Smooth muscle cell (in vitro differentiated cells): ENCODE measurements at regions not wholly inside any gene's neighbourhood (a gene's known extent, or its start where the extent isn't known, plus 50 kb on each side); places are given as distances from the start of the nearest gene placed in this dataset.
A peak's percentile ranks its signal among the peaks of the same experiment; 100 is the strongest.

Source experiments
- DNase-seq: peaks from one replicate; lab custom pipeline; 2025; ENCODE audit not compliant: unreplicated experiment; lab: John Stamatoyannopoulos, UW
- H2AFZ ChIP-seq: fragments of 200-600 bp; sonication (generic); 2 replicates; pipeline ENCODE4 v1.6.0; 2016; ENCODE audit warnings: antibody characterized with exemption, low read depth, mild to moderate bottlenecking
- H3F3A ChIP-seq: fragments of 200-600 bp; sonication (generic); 2 replicates; pipeline ENCODE4 v1.6.0; 2017; ENCODE audit warnings: antibody characterized with exemption, low read depth
- H3K27ac ChIP-seq: fragments of 200-600 bp; sonication (generic); 2 replicates; pipeline ENCODE4 v1.5.1; 2016; ENCODE audit warnings: low read depth, mild to moderate bottlenecking
- H3K27me3 ChIP-seq: fragments of 200-600 bp; sonication (generic); 2 replicates; pipeline ENCODE4 v1.6.1; 2016; ENCODE audit warnings: low read depth, mild to moderate bottlenecking
- H3K36me3 ChIP-seq: fragments of 200-600 bp; sonication (generic); 2 replicates; pipeline ENCODE4 v1.5.1; 2016; ENCODE audit warnings: low read depth
- H3K4me1 ChIP-seq: fragments of 200-600 bp; sonication (generic); 2 replicates; pipeline ENCODE4 v1.5.1; 2016; ENCODE audit warnings: low read depth
- H3K4me2 ChIP-seq: fragments of 200-600 bp; sonication (generic); 2 replicates; pipeline ENCODE4 v1.6.0; 2016; ENCODE audit warnings: mild to moderate bottlenecking
- H3K4me3 ChIP-seq: fragments of 200-600 bp; sonication (generic); 2 replicates; pipeline ENCODE4 v1.5.1; 2016; ENCODE audit warnings: mild to moderate bottlenecking
- H3K79me2 ChIP-seq: fragments of 200-600 bp; sonication (generic); 2 replicates; pipeline ENCODE4 v1.6.0; 2016; ENCODE audit warnings: low read depth, mild to moderate bottlenecking
- H3K9ac ChIP-seq: fragments of 200-600 bp; sonication (generic); 2 replicates; pipeline ENCODE4 v1.6.0; 2016; ENCODE audit warnings: low read depth
- H3K9me3 ChIP-seq: fragments of 200-600 bp; sonication (generic); replicated peaks from 2 replicates; pipeline ENCODE4 v1.5.1; 2016; ENCODE audit warnings: low read depth
- H4K20me1 ChIP-seq: fragments of 200-600 bp; sonication (generic); 2 replicates; pipeline ENCODE4 v1.6.0; 2016; ENCODE audit warnings: low read depth
- WGBS: methylation state at CpG from one replicate; pipeline ENCODE4 v1.1.7; 2016; ENCODE audit warnings: low lambda C conversion rate; 5-methylcytosine and 5-hydroxymethylcytosine counted together
- TF ChIP-seq, protein P1 (sequence below): fragments of 200-600 bp; sonication (generic); IDR thresholded peaks from 2 replicates; pipeline ENCODE4 v1.5.1; 2017; ENCODE audit warnings: borderline replicate concordance, mild to moderate bottlenecking, antibody characterized with exemption; ENCODE audit not compliant: insufficient read depth, poor library complexity, severe bottlenecking

DNA sequence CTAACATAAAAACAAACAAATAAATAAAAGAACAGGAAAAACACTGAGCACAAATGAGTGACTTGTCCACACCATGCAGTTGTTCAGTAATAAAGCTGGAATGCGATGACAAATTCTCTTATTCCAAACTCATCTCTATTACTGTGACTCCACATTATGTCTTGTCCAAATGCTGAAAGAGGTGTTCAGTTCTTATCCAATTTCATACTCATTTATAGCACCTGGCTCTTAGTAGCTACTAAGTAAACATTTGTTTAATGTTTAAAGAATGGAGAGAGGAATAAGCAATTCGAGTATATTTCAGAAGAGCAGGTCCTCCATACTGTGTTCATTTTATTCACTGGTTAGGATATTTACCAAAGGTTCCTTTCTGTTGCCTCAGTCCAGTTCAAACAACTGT lies 439.0 kb upstream of the JAG1 start:
- H3K27ac ChIP-seq: no peak overlapping the region
- no peaks in the 10 kb centered on the region for H3K79me2 ChIP-seq
- no peaks in the 10 kb centered on the region for H3K9me3 ChIP-seq
- TF ChIP-seq, protein P1, sequence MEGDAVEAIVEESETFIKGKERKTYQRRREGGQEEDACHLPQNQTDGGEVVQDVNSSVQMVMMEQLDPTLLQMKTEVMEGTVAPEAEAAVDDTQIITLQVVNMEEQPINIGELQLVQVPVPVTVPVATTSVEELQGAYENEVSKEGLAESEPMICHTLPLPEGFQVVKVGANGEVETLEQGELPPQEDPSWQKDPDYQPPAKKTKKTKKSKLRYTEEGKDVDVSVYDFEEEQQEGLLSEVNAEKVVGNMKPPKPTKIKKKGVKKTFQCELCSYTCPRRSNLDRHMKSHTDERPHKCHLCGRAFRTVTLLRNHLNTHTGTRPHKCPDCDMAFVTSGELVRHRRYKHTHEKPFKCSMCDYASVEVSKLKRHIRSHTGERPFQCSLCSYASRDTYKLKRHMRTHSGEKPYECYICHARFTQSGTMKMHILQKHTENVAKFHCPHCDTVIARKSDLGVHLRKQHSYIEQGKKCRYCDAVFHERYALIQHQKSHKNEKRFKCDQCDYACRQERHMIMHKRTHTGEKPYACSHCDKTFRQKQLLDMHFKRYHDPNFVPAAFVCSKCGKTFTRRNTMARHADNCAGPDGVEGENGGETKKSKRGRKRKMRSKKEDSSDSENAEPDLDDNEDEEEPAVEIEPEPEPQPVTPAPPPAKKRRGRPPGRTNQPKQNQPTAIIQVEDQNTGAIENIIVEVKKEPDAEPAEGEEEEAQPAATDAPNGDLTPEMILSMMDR: no peak
- H3K4me1 ChIP-seq: peaks cover 2% of the 10 kb centered on the region
- H3K36me3 ChIP-seq: no peaks in the 10 kb centered on the region
- H3K9ac ChIP-seq: no peak overlapping the region
- no peak overlapping the region for H3K4me3 ChIP-seq
- no peaks in the 10 kb centered on the region for H4K20me1 ChIP-seq
- WGBS: 91% methylated on average over 2 of the region's 2 CpGs
- no peaks in the 10 kb centered on the region for H3K27me3 ChIP-seq
- no peak overlapping the region for H2AFZ ChIP-seq
- H3K4me2 ChIP-seq: no peak overlapping the region
- no peaks in the 10 kb centered on the region for H3F3A ChIP-seq
- DNase-seq: no peak

DNA sequence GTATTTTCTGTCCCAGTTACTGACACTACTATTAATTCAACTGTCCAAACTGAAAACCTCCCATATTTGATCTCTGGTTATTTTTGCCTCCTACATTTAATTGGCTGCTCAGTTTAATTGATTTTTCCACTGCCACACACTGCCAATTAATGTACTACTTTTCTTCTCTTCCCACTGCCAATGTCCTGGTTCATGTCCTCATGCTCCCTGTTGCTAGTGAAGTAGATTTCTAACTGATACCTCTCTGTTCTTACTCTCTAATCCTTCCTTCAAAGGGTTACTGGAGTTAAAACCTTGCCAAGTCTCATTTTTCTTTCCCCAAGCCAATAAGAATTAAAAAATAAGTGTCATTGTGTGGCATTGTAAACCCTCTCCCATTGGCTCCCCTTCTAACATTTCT lies 440.6 kb upstream of the JAG1 start:
- H2AFZ ChIP-seq: no peak overlapping the region
- H3K27me3 ChIP-seq: no peaks in the 10 kb centered on the region
- no peak overlapping the region for H3K9ac ChIP-seq
- H4K20me1 ChIP-seq: no peaks in the 10 kb centered on the region
- no peak overlapping the region for H3K27ac ChIP-seq
- H3K79me2 ChIP-seq: no peaks in the 10 kb centered on the region
- no peaks in the 10 kb centered on the region for H3K9me3 ChIP-seq
- no peak for DNase-seq
- H3F3A ChIP-seq: no peaks in the 10 kb centered on the region
- no peaks in the 10 kb centered on the region for H3K4me1 ChIP-seq
- no peak overlapping the region for H3K4me3 ChIP-seq
- no peak overlapping the region for H3K4me2 ChIP-seq
- TF ChIP-seq, protein P1: no peak
- H3K36me3 ChIP-seq: no peaks in the 10 kb centered on the region

DNA sequence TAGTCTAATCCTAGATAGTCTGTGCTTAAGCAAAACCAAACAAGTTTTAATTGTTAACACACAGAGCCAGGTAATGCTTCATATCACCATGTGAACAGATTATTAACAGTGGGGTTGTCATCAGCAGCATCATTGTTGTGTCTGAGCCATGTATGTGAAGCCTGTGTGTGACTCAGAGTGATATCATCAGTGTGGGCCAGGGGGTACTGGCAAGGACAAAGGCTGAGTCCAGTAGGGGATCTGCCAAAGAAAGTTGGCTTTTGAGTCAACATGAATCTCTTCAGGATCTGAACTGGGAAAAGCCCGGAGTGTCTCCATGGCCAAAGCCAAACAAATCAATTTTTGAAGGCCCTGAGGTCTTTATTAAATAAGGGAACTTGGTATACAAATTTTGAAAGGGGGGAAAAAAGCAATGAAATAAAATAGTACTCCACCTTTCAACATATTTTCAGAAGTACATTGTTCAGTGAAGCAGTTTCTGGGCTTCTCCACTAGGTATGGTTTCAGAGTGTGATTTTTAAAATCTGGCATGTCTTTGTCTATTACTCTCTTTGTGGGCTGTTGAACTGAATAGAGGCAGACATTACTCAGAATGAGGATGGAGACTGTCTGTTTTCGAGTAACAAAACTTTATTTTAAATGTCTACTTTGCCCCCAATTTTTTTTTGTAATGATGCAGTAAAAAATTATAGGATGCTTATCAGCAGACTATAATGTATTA lies 444.2 kb upstream of the JAG1 start:
- no peaks in the 10 kb centered on the region for H3K9me3 ChIP-seq
- DNase-seq: no peak
- H3K27ac ChIP-seq: peak overlapping the region; percentile 69
- H3K4me3 ChIP-seq: no peak overlapping the region
- no peaks in the 10 kb centered on the region for H3K27me3 ChIP-seq
- TF ChIP-seq, protein P1: no peak
- WGBS: 72% methylated on average over 2 of the region's 2 CpGs
- no peaks in the 10 kb centered on the region for H4K20me1 ChIP-seq
- no peak overlapping the region for H2AFZ ChIP-seq
- no peaks in the 10 kb centered on the region for H3K4me1 ChIP-seq
- peak overlapping the region; percentile 36 for H3K9ac ChIP-seq
- no peaks in the 10 kb centered on the region for H3K79me2 ChIP-seq
- H3F3A ChIP-seq: no peaks in the 10 kb centered on the region
- no peak overlapping the region for H3K4me2 ChIP-seq
- no peaks in the 10 kb centered on the region for H3K36me3 ChIP-seq

DNA sequence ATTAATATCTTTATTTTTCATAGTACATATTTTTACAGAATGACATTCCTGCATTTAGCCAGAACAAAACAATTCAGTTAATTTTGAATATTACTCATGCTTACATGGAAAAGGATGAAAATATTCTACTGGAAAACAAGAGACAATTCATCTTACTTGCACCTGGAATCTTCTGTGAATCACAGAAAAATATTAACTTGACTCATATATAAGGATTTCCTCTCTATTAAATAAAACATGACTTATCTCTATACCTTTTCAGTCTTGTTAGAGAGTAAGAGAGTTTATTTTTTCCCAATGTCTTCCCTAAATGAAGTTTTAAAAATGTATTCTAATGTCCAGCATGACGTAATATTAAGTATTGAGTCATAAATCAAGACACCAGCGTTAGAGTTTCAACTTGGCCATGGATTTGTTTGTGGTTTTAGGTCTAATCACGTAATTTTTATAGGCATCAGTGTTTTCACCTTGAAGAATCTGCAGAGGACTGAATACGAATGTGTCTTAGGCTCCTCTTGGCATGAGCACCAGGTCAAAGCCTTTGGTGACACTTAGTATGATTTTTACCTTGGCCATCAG lies 445.1 kb upstream of the JAG1 start:
- Histone ChIP-seq H3K4me2 (no peak overlapping the region), H3K79me2 (no peaks in the 10 kb centered on the region), H3K9ac (no peak overlapping the region), H3F3A (no peaks in the 10 kb centered on the region), H3K9me3 (no peaks in the 10 kb centered on the region), H3K4me3 (no peak overlapping the region), H3K36me3 (no peaks in the 10 kb centered on the region), H3K4me1 (no peaks in the 10 kb centered on the region), H4K20me1 (no peaks in the 10 kb centered on the region), H3K27ac (peak overlapping the region; percentile 69), H3K27me3 (no peaks in the 10 kb centered on the region), H2AFZ (no peak overlapping the region)
- 72% methylated on average over 4 of the region's 4 CpGs for WGBS
- TF ChIP-seq, protein P1: no peak
- DNase-seq: no peak
